ENCODE measurements at regions not wholly inside any gene's neighbourhood (a gene's known extent, or its start where the extent isn't known, plus 50 kb on each side); places are given as distances from the start of the nearest gene placed in this dataset.

DNA sequence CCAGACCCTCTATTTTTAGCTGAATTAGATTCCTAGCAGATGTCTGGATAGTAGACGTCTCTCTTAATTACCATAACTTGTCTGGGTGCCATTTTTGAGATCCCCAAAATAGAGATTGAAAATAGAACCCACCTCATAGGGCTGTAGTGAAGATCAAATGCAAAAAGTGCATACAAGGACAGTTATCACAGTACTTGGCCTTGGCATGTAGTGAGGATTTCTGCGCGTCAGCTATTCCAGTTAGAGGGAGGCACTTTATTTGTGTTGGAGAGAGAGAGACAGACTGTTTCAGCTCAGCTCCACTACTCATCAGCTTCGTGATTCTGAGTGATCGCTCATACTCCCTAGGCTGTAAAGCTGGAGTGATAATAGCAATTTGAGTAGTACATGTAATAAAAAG lies 59.6 kb upstream of the CDH13 start:
- H3K36me3 ChIP-seq (replicated peaks in 1 of 2; ENCODE audit: control insufficient read depth in 1 of 2, insufficient read depth in 2 of 2, low read length in 2 of 2), result no peaks in the 10 kb centered on the region
- no peaks in the 10 kb centered on the region for H3K79me2 ChIP-seq (ENCODE audit: insufficient read depth, low read length)
- no peak overlapping the region for H3K4me3 ChIP-seq (replicated peaks in 1 of 3; ENCODE audit: low read depth in 2 of 3, low read length in 3 of 3)
- Mint-ChIP-seq H3K4me3 (no peak overlapping the region), H3K4me1 (no peaks in the 10 kb centered on the region), H3K36me3 (no peaks in the 10 kb centered on the region), H3K27ac (no peak overlapping the region), H3K27me3 (ENCODE audit: low read depth in 3 of 3) (peaks cover 0 to 2% (median 2%) of the 10 kb centered on the region in 3 donors), H3K9me3 (peaks cover 0 to 14% (median 2%) of the 10 kb centered on the region in 7 donors)
- H3K27ac ChIP-seq (ENCODE audit: low read depth in 1 of 2, low read length in 2 of 2), result no peak overlapping the region
- H3K27me3 ChIP-seq (ENCODE audit: control insufficient read depth in 2 of 2, insufficient read depth in 2 of 2, low read length in 2 of 2), result no peaks in the 10 kb centered on the region
- DNase-seq, result no peak
- no peak overlapping the region for H3K4me2 ChIP-seq (replicated peaks; ENCODE audit: extremely low read depth, low read length, poor library complexity, severe bottlenecking)
- intact Hi-C loops (cut with micrococcal nuclease), result no loop called here
- H3K4me1 ChIP-seq (ENCODE audit: control insufficient read depth in 1 of 2, insufficient read depth in 2 of 2, low read length in 2 of 2), result no peaks in the 10 kb centered on the region
- no CpG with 5 or more reads among the region's 5 CpGs for WGBS (ENCODE audit: insufficient coverage)
- TF ChIP-seq, protein P1, sequence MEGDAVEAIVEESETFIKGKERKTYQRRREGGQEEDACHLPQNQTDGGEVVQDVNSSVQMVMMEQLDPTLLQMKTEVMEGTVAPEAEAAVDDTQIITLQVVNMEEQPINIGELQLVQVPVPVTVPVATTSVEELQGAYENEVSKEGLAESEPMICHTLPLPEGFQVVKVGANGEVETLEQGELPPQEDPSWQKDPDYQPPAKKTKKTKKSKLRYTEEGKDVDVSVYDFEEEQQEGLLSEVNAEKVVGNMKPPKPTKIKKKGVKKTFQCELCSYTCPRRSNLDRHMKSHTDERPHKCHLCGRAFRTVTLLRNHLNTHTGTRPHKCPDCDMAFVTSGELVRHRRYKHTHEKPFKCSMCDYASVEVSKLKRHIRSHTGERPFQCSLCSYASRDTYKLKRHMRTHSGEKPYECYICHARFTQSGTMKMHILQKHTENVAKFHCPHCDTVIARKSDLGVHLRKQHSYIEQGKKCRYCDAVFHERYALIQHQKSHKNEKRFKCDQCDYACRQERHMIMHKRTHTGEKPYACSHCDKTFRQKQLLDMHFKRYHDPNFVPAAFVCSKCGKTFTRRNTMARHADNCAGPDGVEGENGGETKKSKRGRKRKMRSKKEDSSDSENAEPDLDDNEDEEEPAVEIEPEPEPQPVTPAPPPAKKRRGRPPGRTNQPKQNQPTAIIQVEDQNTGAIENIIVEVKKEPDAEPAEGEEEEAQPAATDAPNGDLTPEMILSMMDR (IDR thresholded peaks at IDR 0.05), result no peak
- H3K9ac ChIP-seq (ENCODE audit: insufficient read depth, low read length, poor library complexity, severe bottlenecking), result no peak overlapping the region
- H4K20me1 ChIP-seq (ENCODE audit: insufficient read depth, low read length), result no peaks in the 10 kb centered on the region
- no peak overlapping the region for H2AFZ ChIP-seq (ENCODE audit: insufficient read depth, low read depth, low read length, poor library complexity, severe bottlenecking)
- H3K9me3 ChIP-seq (replicated peaks in 1 of 2; ENCODE audit: control insufficient read depth in 1 of 2, insufficient read depth in 1 of 2, low read length in 2 of 2), result peaks cover 0 to 4% of the 10 kb centered on the region in 2 donors

DNA sequence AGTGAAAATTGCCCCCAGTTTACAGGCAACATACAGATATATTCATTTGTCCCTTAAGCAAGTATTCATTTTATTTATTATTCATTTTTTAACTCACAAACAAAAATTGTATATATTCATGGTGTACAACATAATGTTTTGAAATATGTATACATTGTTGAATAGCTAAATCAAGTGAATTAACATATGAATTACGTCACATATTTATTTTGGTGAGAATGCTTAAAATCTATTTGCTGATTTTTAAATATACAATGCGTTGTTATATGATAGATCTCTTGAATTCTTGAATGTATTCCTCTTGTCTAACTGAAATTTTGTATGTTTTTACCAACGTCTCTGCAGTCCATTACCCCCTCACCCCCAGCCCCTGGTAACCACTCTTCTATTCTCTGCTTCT lies 63.4 kb upstream of the CDH13 start:
- H3K4me3 Mint-ChIP-seq, result no peak overlapping the region
- no peaks in the 10 kb centered on the region for H3K4me1 Mint-ChIP-seq
- no peaks in the 10 kb centered on the region for H3K9me3 ChIP-seq (replicated peaks in 1 of 2; ENCODE audit: control insufficient read depth in 1 of 2, insufficient read depth in 1 of 2, low read length in 2 of 2)
- H3K79me2 ChIP-seq (ENCODE audit: insufficient read depth, low read length), result no peaks in the 10 kb centered on the region
- H2AFZ ChIP-seq (ENCODE audit: insufficient read depth, low read depth, low read length, poor library complexity, severe bottlenecking), result no peak overlapping the region
- no peaks in the 10 kb centered on the region for H3K4me1 ChIP-seq (ENCODE audit: control insufficient read depth in 1 of 2, insufficient read depth in 2 of 2, low read length in 2 of 2)
- H4K20me1 ChIP-seq (ENCODE audit: insufficient read depth, low read length), result no peaks in the 10 kb centered on the region
- peaks cover 0 to 2% (median 0%) of the 10 kb centered on the region in 3 donors for H3K27me3 Mint-ChIP-seq (ENCODE audit: low read depth in 3 of 3)
- intact Hi-C loops (cut with micrococcal nuclease), result no loop called here
- H3K27me3 ChIP-seq (ENCODE audit: control insufficient read depth in 2 of 2, insufficient read depth in 2 of 2, low read length in 2 of 2), result no peaks in the 10 kb centered on the region
- H3K9me3 Mint-ChIP-seq, result peaks cover 0 to 9% (median 2%) of the 10 kb centered on the region in 7 donors
- no peak overlapping the region for H3K4me3 ChIP-seq (replicated peaks in 1 of 3; ENCODE audit: low read depth in 2 of 3, low read length in 3 of 3)
- H3K9ac ChIP-seq (ENCODE audit: insufficient read depth, low read length, poor library complexity, severe bottlenecking), result no peak overlapping the region
- no peaks in the 10 kb centered on the region for H3K36me3 Mint-ChIP-seq
- DNase-seq, result no peak
- TF ChIP-seq, protein P1 (IDR thresholded peaks at IDR 0.05), result no peak
- WGBS (ENCODE audit: insufficient coverage), result no CpG with 5 or more reads among the region's 3 CpGs
- no peak overlapping the region for H3K4me2 ChIP-seq (replicated peaks; ENCODE audit: extremely low read depth, low read length, poor library complexity, severe bottlenecking)
- no peaks in the 10 kb centered on the region for H3K36me3 ChIP-seq (replicated peaks in 1 of 2; ENCODE audit: control insufficient read depth in 1 of 2, insufficient read depth in 2 of 2, low read length in 2 of 2)
- H3K27ac Mint-ChIP-seq, result no peak overlapping the region
- H3K27ac ChIP-seq (ENCODE audit: low read depth in 1 of 2, low read length in 2 of 2), result no peak overlapping the region

Data from CD14-positive monocyte (primary cell).